AG04450 (cell line): ENCODE measurements at regions not wholly inside any gene's neighbourhood (a gene's known extent, or its start where the extent isn't known, plus 50 kb on each side); places are given as distances from the start of the nearest gene placed in this dataset.

Source experiments
- CTCF ChIA-PET: fragments of 300-600, 350-600 bp; formaldehyde crosslinking; extraction: SDS; loops from one replicate; lab custom pipeline; 2022; ENCODE audit warnings: antibody characterized with exemption, inconsistent platforms; lab: Charles Lee
- POLR2A ChIA-PET: fragments of 350-600 bp; formaldehyde crosslinking; extraction: SDS; loops from one replicate; lab custom pipeline; 2021; ENCODE audit warnings: antibody characterized with exemption, inconsistent platforms; lab: Yijun Ruan, JAX
- DNase-seq: peaks from one replicate; pipeline ENCODE4 v3.0.0-alpha.2; 2011; ENCODE audit warnings: low read depth, low spot score
- H3K27ac ChIP-seq: one replicate; pipeline ENCODE4 v1.5.1; 2012; ENCODE audit warnings: low read depth, low read length, control low read depth
- H3K27me3 ChIP-seq: one replicate; pipeline ENCODE4 v1.6.0; 2012; ENCODE audit warnings: low read length; ENCODE audit not compliant: control insufficient read depth, insufficient read depth
- H3K4me3 ChIP-seq: 2 replicates; pipeline ENCODE4 v1.5.1; 2011; ENCODE audit warnings: mild to moderate bottlenecking, low read depth, low read length, control low read depth
- H3K9me3 ChIP-seq: 2 replicates; pipeline ENCODE4 v1.5.1; 2012; ENCODE audit warnings: low read length; ENCODE audit not compliant: control insufficient read depth, insufficient read depth
- CTCF ChIP-seq: IDR thresholded peaks from 2 replicates; pipeline ENCODE4 v1.5.1; 2011; ENCODE audit warnings: low read depth, low read length, control low read depth, inconsistent platforms

- H3K27ac ChIP-seq: no peak overlapping the region
- no peak overlapping the region for H3K4me3 ChIP-seq
- ChIA-PET CTCF (interaction anchor here (0.9 kb wide), 1 partner anchor 375 kb away, joined by 3 read pairs; no protein-coding TSS in a partner anchor), POLR2A (no interaction called here)
- no peak for TF ChIP-seq CTCF
- no peak for DNase-seq
- H3K27me3 ChIP-seq: peaks cover 4% of the 10 kb centered on the region
- H3K9me3 ChIP-seq: no peaks in the 10 kb centered on the region
Observed at GRCh38 chr11:129738242-129738641, 77.4 kb upstream of the TMEM45B start.

- no peak overlapping the region for H3K4me3 ChIP-seq
- TF ChIP-seq CTCF: no peak
- no peak for DNase-seq
- peaks cover 3% of the 10 kb centered on the region for H3K27me3 ChIP-seq
- ChIA-PET CTCF (no interaction called here), POLR2A (no interaction called here)
- H3K9me3 ChIP-seq: no peaks in the 10 kb centered on the region; the same call in 1 of the 2 replicates
- no peak overlapping the region for H3K27ac ChIP-seq
Observed at GRCh38 chr11:129739339-129739738, 76.3 kb upstream of the TMEM45B start.

GRCh38 chr11:129740125-129740719 is 75.4 kb upstream of the TMEM45B start:
- TF ChIP-seq CTCF: no peak
- H3K27me3 ChIP-seq: peaks cover 3% of the 10 kb centered on the region
- no peaks in the 10 kb centered on the region; the same call in 1 of the 2 replicates for H3K9me3 ChIP-seq
- H3K27ac ChIP-seq: no peak overlapping the region
- no peak overlapping the region for H3K4me3 ChIP-seq
- ChIA-PET CTCF (interaction anchor here (0.5 kb wide), 1 partner anchor 373 kb away, joined by 6 read pairs; no protein-coding TSS in a partner anchor), POLR2A (no interaction called here)
- DNase-seq: no peak

DNA sequence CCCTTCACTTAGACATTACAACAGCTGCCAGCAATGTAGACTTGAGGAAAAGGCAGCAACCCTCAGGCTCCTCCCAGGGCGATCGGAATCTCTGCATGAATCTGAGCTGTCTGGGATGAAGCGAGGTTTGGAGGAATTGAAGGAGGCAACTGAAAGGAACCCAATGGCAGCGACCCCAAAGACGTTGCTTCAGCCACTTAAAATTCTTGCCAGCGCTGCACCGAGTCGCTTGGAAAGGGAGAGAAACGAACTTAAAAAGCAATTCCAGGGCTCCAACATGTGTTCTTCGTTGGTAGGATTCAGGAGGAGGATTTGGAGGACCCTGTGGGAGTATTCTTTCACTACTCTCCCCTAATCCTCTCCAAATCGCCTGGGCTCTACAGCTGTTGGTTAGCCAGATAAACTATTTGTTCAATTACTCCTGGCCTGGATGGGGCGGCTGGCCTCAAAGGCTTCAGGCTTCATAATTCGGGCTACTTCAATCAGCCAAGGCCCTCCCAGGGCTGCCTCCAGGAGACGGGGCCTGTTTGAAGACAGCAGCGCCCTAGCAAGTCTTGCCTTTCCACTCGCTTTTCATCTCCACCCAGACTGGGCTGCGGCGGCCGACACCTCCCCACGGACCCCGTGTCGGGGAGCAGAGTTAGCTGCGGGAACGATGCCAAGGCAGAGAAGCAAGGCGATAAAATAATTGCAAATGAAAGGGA is 72.4 kb upstream of the TMEM45B start:
- Histone ChIP-seq H3K9me3 (no peaks in the 10 kb centered on the region; the same call in 1 of the 2 replicates), H3K27me3 (peaks cover 9% of the 10 kb centered on the region), H3K27ac (no peak overlapping the region), H3K4me3 (no peak overlapping the region)
- no peak for DNase-seq
- ChIA-PET CTCF (interaction anchor here (1.1 kb wide), 1 partner anchor 48 kb away, joined by 4 read pairs; no protein-coding TSS in a partner anchor), POLR2A (no interaction called here)
- no peak for TF ChIP-seq CTCF

- no peak for DNase-seq
- Histone ChIP-seq H3K9me3 (no peaks in the 10 kb centered on the region; the same call in 1 of the 2 replicates), H3K27me3 (peaks cover 20% of the 10 kb centered on the region), H3K27ac (no peak overlapping the region), H3K4me3 (no peak overlapping the region)
- no peak for TF ChIP-seq CTCF
- CTCF ChIA-PET: interaction anchor here (1.0 to 9.1 kb wide), 3 partner anchors 10 to 382 kb away, joined by 3 to 137 read pairs (median 18); partner anchors contain the start of gene BARX2
- POLR2A ChIA-PET: no interaction called here
Observed at GRCh38 chr11:129747071-129747470, 68.6 kb upstream of the TMEM45B start.
